ENCODE measurements at regions not wholly inside any gene's neighbourhood (a gene's known extent, or its start where the extent isn't known, plus 50 kb on each side); places are given as distances from the start of the nearest gene placed in this dataset.

DNA sequence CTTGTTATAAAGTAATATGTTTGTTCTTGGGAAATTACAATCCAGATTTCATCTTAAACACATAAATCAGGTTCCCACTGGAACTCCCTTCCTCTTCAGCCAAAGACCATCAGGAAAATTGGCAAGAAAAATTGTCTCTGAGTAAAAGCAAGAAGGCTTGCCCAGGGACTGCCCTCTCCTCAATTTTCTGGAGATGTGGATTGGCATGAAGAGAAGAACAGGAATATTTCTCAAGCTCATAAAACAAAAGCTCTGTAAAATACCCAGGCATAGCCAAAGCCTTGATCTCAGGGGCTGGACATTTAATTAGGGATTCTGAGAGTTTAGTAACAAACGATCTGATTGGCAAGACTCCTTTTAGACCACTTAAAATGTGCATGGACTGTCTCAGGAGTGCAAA, 223.4 kb downstream of the ZNF608 start:
- Histone ChIP-seq H3K4me1 (ENCODE audit: control insufficient read depth in 3 of 3, insufficient read depth in 3 of 3, low read length in 3 of 3) (peaks cover 0 to 14% (median 4%) of the 10 kb centered on the region in 3 donors), H3K27me3 (ENCODE audit: control insufficient read depth in 3 of 3, insufficient read depth in 3 of 3, low read length in 3 of 3) (no peaks in the 10 kb centered on the region), H3K27ac (ENCODE audit: low read depth, low read length) (no peak overlapping the region), H3K4me3 (ENCODE audit: low read length in 3 of 3) (no peak overlapping the region), H3K9ac (ENCODE audit: low read depth in 1 of 3, low read length in 3 of 3) (no peak overlapping the region), H3K36me3 (ENCODE audit: control insufficient read depth in 3 of 3, insufficient read depth in 3 of 3, low read length in 3 of 3) (no peaks in the 10 kb centered on the region), H3K9me3 (ENCODE audit: control insufficient read depth in 3 of 3, low read length in 3 of 3) (no peaks in the 10 kb centered on the region)

GRCh38 chr5:124521461-124522230, 224.8 kb downstream of the ZNF608 start:
- peaks cover 0 to 8% (median 2%) of the 10 kb centered on the region in 3 donors for H3K4me1 ChIP-seq (ENCODE audit: control insufficient read depth in 3 of 3, insufficient read depth in 3 of 3, low read length in 3 of 3)
- H3K27me3 ChIP-seq (ENCODE audit: control insufficient read depth in 3 of 3, insufficient read depth in 3 of 3, low read length in 3 of 3) = no peaks in the 10 kb centered on the region
- H3K27ac ChIP-seq (ENCODE audit: low read depth, low read length) = no peak overlapping the region
- H3K9ac ChIP-seq (ENCODE audit: low read depth in 1 of 3, low read length in 3 of 3) = no peak overlapping the region
- no peaks in the 10 kb centered on the region for H3K9me3 ChIP-seq (ENCODE audit: control insufficient read depth in 3 of 3, low read length in 3 of 3)
- H3K4me3 ChIP-seq (ENCODE audit: low read length in 3 of 3) = no peak overlapping the region
- H3K36me3 ChIP-seq (ENCODE audit: control insufficient read depth in 3 of 3, insufficient read depth in 3 of 3, low read length in 3 of 3) = no peaks in the 10 kb centered on the region

- H3K36me3 ChIP-seq (ENCODE audit: control insufficient read depth in 3 of 3, insufficient read depth in 3 of 3, low read length in 3 of 3) = no peaks in the 10 kb centered on the region
- peak overlapping the region in 1 of 3 donors; percentile 32 for H3K9ac ChIP-seq (ENCODE audit: low read depth in 1 of 3, low read length in 3 of 3)
- peak overlapping the region in 1 of 3 donors; percentile 17 for H3K4me3 ChIP-seq (ENCODE audit: low read length in 3 of 3)
- H3K27me3 ChIP-seq (ENCODE audit: control insufficient read depth in 3 of 3, insufficient read depth in 3 of 3, low read length in 3 of 3) = no peaks in the 10 kb centered on the region
- no peaks in the 10 kb centered on the region for H3K9me3 ChIP-seq (ENCODE audit: control insufficient read depth in 3 of 3, low read length in 3 of 3)
- H3K27ac ChIP-seq (ENCODE audit: low read depth, low read length) = peak overlapping the region; percentile 52
- peaks cover 0 to 8% (median 2%) of the 10 kb centered on the region in 3 donors for H3K4me1 ChIP-seq (ENCODE audit: control insufficient read depth in 3 of 3, insufficient read depth in 3 of 3, low read length in 3 of 3)
Measured at GRCh38 chr5:124519396-124519795, 227.0 kb downstream of the ZNF608 start.

GRCh38 chr5:124516567-124516966, 229.9 kb downstream of the ZNF608 start:
- Histone ChIP-seq H3K27me3 (ENCODE audit: control insufficient read depth in 3 of 3, insufficient read depth in 3 of 3, low read length in 3 of 3) (no peaks in the 10 kb centered on the region), H3K36me3 (ENCODE audit: control insufficient read depth in 3 of 3, insufficient read depth in 3 of 3, low read length in 3 of 3) (no peaks in the 10 kb centered on the region), H3K4me1 (ENCODE audit: control insufficient read depth in 3 of 3, insufficient read depth in 3 of 3, low read length in 3 of 3) (peaks cover 0 to 8% (median 2%) of the 10 kb centered on the region in 3 donors), H3K9ac (ENCODE audit: low read depth in 1 of 3, low read length in 3 of 3) (no peak overlapping the region), H3K9me3 (ENCODE audit: control insufficient read depth in 3 of 3, low read length in 3 of 3) (no peaks in the 10 kb centered on the region), H3K4me3 (ENCODE audit: low read length in 3 of 3) (no peak overlapping the region), H3K27ac (ENCODE audit: low read depth, low read length) (no peak overlapping the region)

DNA sequence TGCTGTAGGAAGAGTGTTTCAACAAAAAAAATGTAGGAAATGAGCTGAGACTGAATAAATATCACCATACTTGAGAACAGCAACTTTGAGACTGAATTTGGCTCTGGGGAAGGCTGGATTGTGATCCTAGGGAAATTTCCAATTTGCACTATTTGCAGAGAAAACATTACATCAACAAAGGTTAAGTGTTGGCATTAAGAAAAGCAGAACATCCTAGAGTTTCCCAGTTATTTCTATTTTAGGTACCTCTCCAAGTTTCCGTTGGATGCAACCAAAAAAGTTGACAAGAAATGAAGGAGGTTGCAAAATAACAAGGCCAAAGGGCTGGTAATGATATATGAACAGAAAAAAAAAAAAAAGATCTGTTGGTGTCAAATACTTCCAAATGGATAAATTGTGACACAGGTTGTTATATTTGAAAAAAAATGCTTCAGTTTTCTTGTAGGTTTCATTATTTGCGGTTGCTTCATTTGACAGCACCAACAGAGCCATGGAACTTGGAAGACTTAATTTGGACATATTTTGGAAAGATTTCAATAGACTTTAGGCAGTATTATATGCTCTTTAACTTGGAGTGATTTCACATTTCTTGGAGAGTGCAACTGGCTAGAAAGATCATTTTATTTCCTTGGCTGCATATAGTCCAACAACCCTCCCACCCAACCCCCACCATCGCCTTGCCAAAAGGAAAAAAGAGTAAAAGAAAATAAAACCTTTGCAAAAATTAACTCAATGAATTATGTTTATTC, 230.8 kb downstream of the ZNF608 start:
- Histone ChIP-seq H3K36me3 (ENCODE audit: control insufficient read depth in 3 of 3, insufficient read depth in 3 of 3, low read length in 3 of 3) (no peaks in the 10 kb centered on the region), H3K4me1 (ENCODE audit: control insufficient read depth in 3 of 3, insufficient read depth in 3 of 3, low read length in 3 of 3) (peaks cover 0 to 8% (median 2%) of the 10 kb centered on the region in 3 donors), H3K27me3 (ENCODE audit: control insufficient read depth in 3 of 3, insufficient read depth in 3 of 3, low read length in 3 of 3) (no peaks in the 10 kb centered on the region), H3K4me3 (ENCODE audit: low read length in 3 of 3) (no peak overlapping the region), H3K27ac (ENCODE audit: low read depth, low read length) (no peak overlapping the region), H3K9ac (ENCODE audit: low read depth in 1 of 3, low read length in 3 of 3) (no peak overlapping the region), H3K9me3 (ENCODE audit: control insufficient read depth in 3 of 3, low read length in 3 of 3) (no peaks in the 10 kb centered on the region)

DNA sequence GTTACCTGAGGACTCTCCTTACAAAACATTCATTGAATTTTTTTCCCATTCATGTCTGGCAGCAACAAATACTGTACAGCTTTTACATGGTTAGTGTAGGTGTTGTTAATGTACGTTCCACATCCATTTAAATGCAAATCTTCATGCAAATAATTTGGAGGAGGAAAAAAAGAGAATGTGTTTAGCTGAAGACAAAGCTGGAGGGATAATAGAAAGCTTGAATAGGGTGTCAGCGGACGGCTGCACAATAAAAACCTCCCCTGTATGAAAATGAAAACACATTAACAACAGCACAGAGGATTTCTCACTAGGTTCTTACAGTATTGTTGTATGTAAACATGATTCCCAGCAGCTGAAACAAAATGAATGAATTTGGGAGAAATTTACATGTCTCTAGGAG, 231.5 kb downstream of the ZNF608 start:
- Histone ChIP-seq H3K4me3 (ENCODE audit: low read length in 3 of 3) (no peak overlapping the region), H3K36me3 (ENCODE audit: control insufficient read depth in 3 of 3, insufficient read depth in 3 of 3, low read length in 3 of 3) (no peaks in the 10 kb centered on the region), H3K9ac (ENCODE audit: low read depth in 1 of 3, low read length in 3 of 3) (no peak overlapping the region), H3K27ac (ENCODE audit: low read depth, low read length) (no peak overlapping the region), H3K9me3 (ENCODE audit: control insufficient read depth in 3 of 3, low read length in 3 of 3) (no peaks in the 10 kb centered on the region), H3K4me1 (ENCODE audit: control insufficient read depth in 3 of 3, insufficient read depth in 3 of 3, low read length in 3 of 3) (peaks cover 0 to 8% (median 2%) of the 10 kb centered on the region in 3 donors), H3K27me3 (ENCODE audit: control insufficient read depth in 3 of 3, insufficient read depth in 3 of 3, low read length in 3 of 3) (no peaks in the 10 kb centered on the region)

- no peaks in the 10 kb centered on the region for H3K36me3 ChIP-seq (ENCODE audit: control insufficient read depth in 3 of 3, insufficient read depth in 3 of 3, low read length in 3 of 3)
- H3K27ac ChIP-seq (ENCODE audit: low read depth, low read length) = no peak overlapping the region
- H3K9me3 ChIP-seq (ENCODE audit: control insufficient read depth in 3 of 3, low read length in 3 of 3) = no peaks in the 10 kb centered on the region
- no peak overlapping the region for H3K4me3 ChIP-seq (ENCODE audit: low read length in 3 of 3)
- no peaks in the 10 kb centered on the region for H3K4me1 ChIP-seq (ENCODE audit: control insufficient read depth in 3 of 3, insufficient read depth in 3 of 3, low read length in 3 of 3)
- H3K9ac ChIP-seq (ENCODE audit: low read depth in 1 of 3, low read length in 3 of 3) = no peak overlapping the region
- H3K27me3 ChIP-seq (ENCODE audit: control insufficient read depth in 3 of 3, insufficient read depth in 3 of 3, low read length in 3 of 3) = no peaks in the 10 kb centered on the region
Measured at GRCh38 chr5:124512952-124513632, 233.3 kb downstream of the ZNF608 start.

GRCh38 chr5:124512236-124512635, 234.2 kb downstream of the ZNF608 start:
- no peak overlapping the region for H3K9ac ChIP-seq (ENCODE audit: low read depth in 1 of 3, low read length in 3 of 3)
- H3K9me3 ChIP-seq (ENCODE audit: control insufficient read depth in 3 of 3, low read length in 3 of 3) = no peaks in the 10 kb centered on the region
- no peak overlapping the region for H3K4me3 ChIP-seq (ENCODE audit: low read length in 3 of 3)
- no peak overlapping the region for H3K27ac ChIP-seq (ENCODE audit: low read depth, low read length)
- H3K4me1 ChIP-seq (ENCODE audit: control insufficient read depth in 3 of 3, insufficient read depth in 3 of 3, low read length in 3 of 3) = no peaks in the 10 kb centered on the region
- no peaks in the 10 kb centered on the region for H3K36me3 ChIP-seq (ENCODE audit: control insufficient read depth in 3 of 3, insufficient read depth in 3 of 3, low read length in 3 of 3)
- H3K27me3 ChIP-seq (ENCODE audit: control insufficient read depth in 3 of 3, insufficient read depth in 3 of 3, low read length in 3 of 3) = no peaks in the 10 kb centered on the region

GRCh38 chr5:124511791-124512190, 234.6 kb downstream of the ZNF608 start:
- H3K27ac ChIP-seq (ENCODE audit: low read depth, low read length) = no peak overlapping the region
- no peak overlapping the region for H3K9ac ChIP-seq (ENCODE audit: low read depth in 1 of 3, low read length in 3 of 3)
- no peak overlapping the region for H3K4me3 ChIP-seq (ENCODE audit: low read length in 3 of 3)

GRCh38 chr5:124507688-124508087, 238.8 kb downstream of the ZNF608 start:
- H3K4me1 ChIP-seq (ENCODE audit: control insufficient read depth in 3 of 3, insufficient read depth in 3 of 3, low read length in 3 of 3) = no peaks in the 10 kb centered on the region
- no peaks in the 10 kb centered on the region for H3K36me3 ChIP-seq (ENCODE audit: control insufficient read depth in 3 of 3, insufficient read depth in 3 of 3, low read length in 3 of 3)
- no peak overlapping the region for H3K27ac ChIP-seq (ENCODE audit: low read depth, low read length)
- no peak overlapping the region for H3K4me3 ChIP-seq (ENCODE audit: low read length in 3 of 3)
- H3K27me3 ChIP-seq (ENCODE audit: control insufficient read depth in 3 of 3, insufficient read depth in 3 of 3, low read length in 3 of 3) = no peaks in the 10 kb centered on the region
- no peak overlapping the region for H3K9ac ChIP-seq (ENCODE audit: low read depth in 1 of 3, low read length in 3 of 3)
- no peaks in the 10 kb centered on the region for H3K9me3 ChIP-seq (ENCODE audit: control insufficient read depth in 3 of 3, low read length in 3 of 3)

More at GRCh38 chr5:124511791-124512190, 234.6 kb downstream of the ZNF608 start:
- Histone ChIP-seq H3K4me1 (ENCODE audit: control insufficient read depth in 3 of 3, insufficient read depth in 3 of 3, low read length in 3 of 3) (no peaks in the 10 kb centered on the region), H3K27me3 (ENCODE audit: control insufficient read depth in 3 of 3, insufficient read depth in 3 of 3, low read length in 3 of 3) (no peaks in the 10 kb centered on the region), H3K9me3 (ENCODE audit: control insufficient read depth in 3 of 3, low read length in 3 of 3) (no peaks in the 10 kb centered on the region), H3K36me3 (ENCODE audit: control insufficient read depth in 3 of 3, insufficient read depth in 3 of 3, low read length in 3 of 3) (no peaks in the 10 kb centered on the region)
